ENCODE measurements at regions not wholly inside any gene's neighbourhood (a gene's known extent, or its start where the extent isn't known, plus 50 kb on each side); places are given as distances from the start of the nearest gene placed in this dataset.

GRCh38 chr22:48278620-48279460 is 1516.4 kb downstream of the TBC1D22A start:
- TF ChIP-seq POLR2A (IDR thresholded peaks at IDR 0.05) (no peak), CTCF (IDR thresholded peaks at IDR 0.05) (no peak)

All from adrenal gland (tissue), 5 donors.